GM21723 (cell line): ENCODE measurements at regions not wholly inside any gene's neighbourhood (a gene's known extent, or its start where the extent isn't known, plus 50 kb on each side); places are given as distances from the start of the nearest gene placed in this dataset.
"Not testable (repeated sequence)": the region's sequence is repeated elsewhere in the genome, so short reads cannot be mapped to it uniquely, and the experiment has no call there.

Source experiments
- ATAC-seq: cut with Tn5 transposase; IDR thresholded peaks from one replicate; pipeline ENCODE4 v1.9.1; 2021; ENCODE audit warnings: mild to moderate bottlenecking, moderate library complexity; ENCODE audit not compliant: unreplicated experiment

- ATAC-seq: no peak
These were observed 715.1 kb upstream of the NR2F2 start for GRCh38 chr15:95615436-95615835.

- no peak for ATAC-seq
These were observed 714.2 kb upstream of the NR2F2 start for GRCh38 chr15:95616306-95616705.

GRCh38 chr15:95620934-95621579 is 709.4 kb upstream of the NR2F2 start:
- ATAC-seq: no peak

- no peak for ATAC-seq
These were observed 707.7 kb upstream of the NR2F2 start for GRCh38 chr15:95622843-95623242.

- ATAC-seq: no peak
These were observed 706.4 kb upstream of the NR2F2 start for GRCh38 chr15:95624100-95624499.

- ATAC-seq: no peak
These were observed 705.7 kb upstream of the NR2F2 start for GRCh38 chr15:95624616-95625361.

GRCh38 chr15:95626501-95627361 is 703.8 kb upstream of the NR2F2 start:
- no peak for ATAC-seq

GRCh38 chr15:95629503-95630168 is 700.9 kb upstream of the NR2F2 start:
- ATAC-seq: no peak

GRCh38 chr15:95630683-95631082 is 699.8 kb upstream of the NR2F2 start:
- no peak for ATAC-seq

GRCh38 chr15:95635666-95636065 is 694.8 kb upstream of the NR2F2 start:
- ATAC-seq: no peak

- ATAC-seq: no peak
These were observed 694.4 kb upstream of the NR2F2 start for GRCh38 chr15:95636107-95636506.

GRCh38 chr15:95637234-95637633 is 693.3 kb upstream of the NR2F2 start:
- not testable (repeated sequence) for ATAC-seq

GRCh38 chr15:95639208-95639607 is 691.3 kb upstream of the NR2F2 start:
- ATAC-seq: no peak

- ATAC-seq: no peak
These were observed 686.2 kb upstream of the NR2F2 start for GRCh38 chr15:95644100-95644875.

GRCh38 chr15:95645791-95646338 is 684.6 kb upstream of the NR2F2 start:
- ATAC-seq: no peak

GRCh38 chr15:95646484-95647273 is 683.8 kb upstream of the NR2F2 start:
- no peak for ATAC-seq

- ATAC-seq: no peak
These were observed 682.8 kb upstream of the NR2F2 start for GRCh38 chr15:95647531-95648277.

- no peak for ATAC-seq
These were observed 677.1 kb upstream of the NR2F2 start for GRCh38 chr15:95653361-95653805.
